Neural crest cell (in vitro differentiated cells): ENCODE measurements at regions not wholly inside any gene's neighbourhood (a gene's known extent, or its start where the extent isn't known, plus 50 kb on each side); places are given as distances from the start of the nearest gene placed in this dataset.

Experiments
- DNase-seq: peaks from one replicate; pipeline ENCODE4 v3.0.0; 2021; ENCODE audit warnings: low read depth, mixed read lengths, low spot score
- H3K27ac Mint-ChIP-seq: one replicate; pipeline ENCODE4 v1.8.0; 2021; ENCODE audit warnings: mild to moderate bottlenecking, mixed read lengths; ENCODE audit not compliant: unreplicated experiment
- H3K27me3 Mint-ChIP-seq: 2 replicates; pipeline ENCODE4 v1.8.0; 2021; ENCODE audit warnings: low read depth, mild to moderate bottlenecking, mixed read lengths
- H3K36me3 Mint-ChIP-seq: 2 replicates; pipeline ENCODE4 v1.8.0; 2021; ENCODE audit warnings: low read depth, mild to moderate bottlenecking, mixed read lengths
- H3K4me1 Mint-ChIP-seq: 2 replicates; pipeline ENCODE4 v1.8.0; 2021; ENCODE audit warnings: mixed read lengths
- H3K4me3 Mint-ChIP-seq: one replicate; pipeline ENCODE4 v1.8.0; 2021; ENCODE audit warnings: mild to moderate bottlenecking, mixed read lengths
- H3K9me3 Mint-ChIP-seq: 2 replicates; pipeline ENCODE4 v1.8.0; 2021; ENCODE audit warnings: mixed read lengths
- CTCF ChIP-seq: fragments of 200-600 bp; sonication (generic); conservative IDR thresholded peaks from 2 replicates; pipeline ENCODE4 v1.5.0; 2021; ENCODE audit warnings: antibody characterized with exemption, mild to moderate bottlenecking

- TF ChIP-seq CTCF, result no peak
- no peak overlapping the region for H3K27ac Mint-ChIP-seq
- no peaks in the 10 kb centered on the region for H3K36me3 Mint-ChIP-seq
- no peaks in the 10 kb centered on the region for H3K4me1 Mint-ChIP-seq
- no peak for DNase-seq
- no peaks in the 10 kb centered on the region for H3K9me3 Mint-ChIP-seq
- no peaks in the 10 kb centered on the region for H3K27me3 Mint-ChIP-seq
- no peak overlapping the region for H3K4me3 Mint-ChIP-seq
Observed at GRCh38 chr18:38606841-38607240, 1041.2 kb upstream of the CELF4 start.

- Mint-ChIP-seq H3K4me3 (no peak overlapping the region), H3K27ac (no peak overlapping the region), H3K36me3 (no peaks in the 10 kb centered on the region), H3K27me3 (no peaks in the 10 kb centered on the region), H3K4me1 (no peaks in the 10 kb centered on the region), H3K9me3 (no peaks in the 10 kb centered on the region)
- TF ChIP-seq CTCF, result no peak
- DNase-seq, result no peak
Observed at GRCh38 chr18:38602341-38602740, 1036.7 kb upstream of the CELF4 start.

- H3K4me3 Mint-ChIP-seq, result no peak overlapping the region
- H3K36me3 Mint-ChIP-seq, result no peaks in the 10 kb centered on the region
- H3K4me1 Mint-ChIP-seq, result no peaks in the 10 kb centered on the region
- TF ChIP-seq CTCF, result no peak
- no peaks in the 10 kb centered on the region for H3K27me3 Mint-ChIP-seq
- no peak for DNase-seq
- H3K27ac Mint-ChIP-seq, result no peak overlapping the region
- no peaks in the 10 kb centered on the region for H3K9me3 Mint-ChIP-seq
Observed at GRCh38 chr18:38587571-38587970, 1022.0 kb upstream of the CELF4 start.

- H3K27me3 Mint-ChIP-seq, result no peaks in the 10 kb centered on the region
- H3K4me3 Mint-ChIP-seq, result no peak overlapping the region
- H3K4me1 Mint-ChIP-seq, result no peaks in the 10 kb centered on the region
- no peak for TF ChIP-seq CTCF
- H3K36me3 Mint-ChIP-seq, result no peaks in the 10 kb centered on the region
- no peak overlapping the region for H3K27ac Mint-ChIP-seq
- no peak for DNase-seq
- no peaks in the 10 kb centered on the region for H3K9me3 Mint-ChIP-seq
Observed at GRCh38 chr18:38586327-38586726, 1020.7 kb upstream of the CELF4 start.

GRCh38 chr18:38579764-38580163 lies 1014.2 kb upstream of the CELF4 start:
- H3K27me3 Mint-ChIP-seq, result peaks cover 2% of the 10 kb centered on the region
- no peak overlapping the region for H3K4me3 Mint-ChIP-seq
- H3K9me3 Mint-ChIP-seq, result no peaks in the 10 kb centered on the region
- peak overlapping the region; percentile 81 for H3K27ac Mint-ChIP-seq
- no peaks in the 10 kb centered on the region for H3K36me3 Mint-ChIP-seq
- TF ChIP-seq CTCF, result no peak
- DNase-seq, result no peak
- no peaks in the 10 kb centered on the region for H3K4me1 Mint-ChIP-seq

GRCh38 chr18:38576916-38577315 lies 1011.3 kb upstream of the CELF4 start:
- Mint-ChIP-seq H3K27ac (no peak overlapping the region), H3K36me3 (no peaks in the 10 kb centered on the region)

More at GRCh38 chr18:38576916-38577315, 1011.3 kb upstream of the CELF4 start:
- TF ChIP-seq CTCF, result no peak
- H3K27me3 Mint-ChIP-seq, result peaks cover 2% of the 10 kb centered on the region
- DNase-seq, result no peak
- no peak overlapping the region for H3K4me3 Mint-ChIP-seq
- no peaks in the 10 kb centered on the region for H3K4me1 Mint-ChIP-seq
- H3K9me3 Mint-ChIP-seq, result no peaks in the 10 kb centered on the region
